PC-9 (cell line): ENCODE measurements at regions not wholly inside any gene's neighbourhood (a gene's known extent, or its start where the extent isn't known, plus 50 kb on each side); places are given as distances from the start of the nearest gene placed in this dataset.
A peak's percentile ranks its signal among the peaks of the same experiment; 100 is the strongest.

Source experiments
- BruUV-seq: library from RNA; stranded (reverse); fragments of 400-500 nt; replicated peaks from 2 replicates; lab custom pipeline; 2021; lab: Mats Ljungman, UMichigan
- CTCF ChIA-PET: fragments of 300-600 bp; sonication (Branson Sonifier 250); formaldehyde crosslinking; loops from one replicate; lab custom pipeline; 2022; ENCODE audit warnings: antibody characterized with exemption; lab: Charles Lee
- POLR2A ChIA-PET: fragments of 300-600 bp; sonication (Branson Sonifier 250); formaldehyde crosslinking; loops from one replicate; lab custom pipeline; 2022; ENCODE audit warnings: antibody characterized with exemption; ENCODE audit not compliant: unreplicated experiment; lab: Charles Lee
- DNase-seq, 2 experiments: peaks; one replicate each; pipeline versions ENCODE4 v3.0.0 to v3.0.0-alpha.2; 2015 to 2022; ENCODE audit warnings: mixed read lengths in 1 of 2
- H2AFZ ChIP-seq: fragments of 200-600 bp; sonication (generic); 2 replicates; pipeline ENCODE4 v1.8.1; 2017; ENCODE audit warnings: antibody characterized with exemption
- H3F3A ChIP-seq: fragments of 200-600 bp; sonication (generic); 2 replicates; pipeline ENCODE4 v1.8.1; 2017; ENCODE audit warnings: antibody characterized with exemption, mild to moderate bottlenecking, low read depth; ENCODE audit not compliant: insufficient read depth
- H3K27ac ChIP-seq: fragments of 200-600 bp; sonication (generic); 2 replicates; pipeline ENCODE4 v1.6.1; 2016; ENCODE audit warnings: mixed run types
- H3K27me3 ChIP-seq: fragments of 200-600 bp; sonication (generic); 2 replicates; pipeline ENCODE4 v1.6.1; 2016; ENCODE audit warnings: low read depth, mixed run types; ENCODE audit not compliant: insufficient read depth
- H3K36me3 ChIP-seq: fragments of 200-600 bp; sonication (generic); 2 replicates; pipeline ENCODE4 v1.6.1; 2016; ENCODE audit warnings: low read depth, mixed run types
- H3K4me1 ChIP-seq: fragments of 200-600 bp; sonication (generic); replicated peaks from 2 replicates; pipeline ENCODE4 v1.6.1; 2016; ENCODE audit warnings: mixed run types; ENCODE audit not compliant: insufficient read depth
- H3K4me2 ChIP-seq: fragments of 200-600 bp; sonication (generic); 2 replicates; pipeline ENCODE4 v1.6.1; 2017; ENCODE audit warnings: mixed run types
- H3K4me3 ChIP-seq: fragments of 200-600 bp; sonication (generic); 2 replicates; pipeline ENCODE4 v1.6.1; 2016; ENCODE audit warnings: mixed run types
- H3K79me2 ChIP-seq: fragments of 200-600 bp; sonication (generic); 2 replicates; pipeline ENCODE4 v1.6.1; 2017; ENCODE audit warnings: low read depth, mixed run types
- H3K9me2 ChIP-seq: fragments of 200-600 bp; sonication (generic); 2 replicates; pipeline ENCODE4 v1.8.1; 2017; ENCODE audit warnings: mild to moderate bottlenecking; ENCODE audit not compliant: insufficient read depth
- H3K9me3 ChIP-seq: fragments of 200-600 bp; sonication (generic); 2 replicates; pipeline ENCODE4 v1.8.1; 2016; ENCODE audit warnings: low read depth; ENCODE audit not compliant: insufficient read depth
- H4K20me1 ChIP-seq: fragments of 200-600 bp; sonication (generic); 2 replicates; pipeline ENCODE4 v1.8.1; 2017; ENCODE audit not compliant: insufficient read depth
- CTCF ChIP-seq: fragments of 200-600 bp; sonication (generic); conservative IDR thresholded peaks from 2 replicates; pipeline ENCODE4 v1.6.1; 2017; ENCODE audit warnings: mixed run types, antibody characterized with exemption, mild to moderate bottlenecking, moderate library complexity
- EZH2 ChIP-seq: fragments of 200-600 bp; sonication (generic); IDR thresholded peaks from 2 replicates; pipeline ENCODE4 v1.8.0; 2017; ENCODE audit warnings: antibody characterized with exemption, low read depth
- intact Hi-C: fragments of 100-400 bp; cut with micrococcal nuclease; formaldehyde crosslinking; loops from one replicate; pipeline ENCODE4 v1.10.0; 2022; ENCODE audit not compliant: unreplicated experiment

DNA sequence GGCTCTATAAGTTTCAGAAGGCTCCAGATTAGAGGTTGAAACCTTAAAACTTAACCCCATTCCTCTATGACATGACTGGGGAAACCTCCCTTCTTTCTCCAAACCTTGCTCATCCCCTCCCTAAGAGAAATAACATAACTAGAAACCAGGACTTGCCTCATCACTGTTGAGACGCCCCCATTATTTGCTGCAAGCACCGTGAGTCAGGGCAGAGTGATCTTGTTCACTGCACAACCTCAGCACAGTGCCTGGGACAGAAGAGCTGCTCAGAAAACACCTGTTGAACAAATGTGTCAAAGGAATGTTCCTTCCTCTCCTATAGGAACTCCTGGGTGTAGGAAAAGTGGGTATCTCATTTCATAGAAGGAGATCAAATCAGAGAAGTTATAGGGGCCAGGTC lies 132.7 kb upstream of the CTAGE1 start:
- Histone ChIP-seq H3K4me1 (peaks cover 42% of the 10 kb centered on the region), H2AFZ (no peak overlapping the region), H3K27me3 (no peaks in the 10 kb centered on the region), H3K79me2 (no peaks in the 10 kb centered on the region), H3K4me3 (no peak overlapping the region), H3K9me2 (no peaks in the 10 kb centered on the region), H3K4me2 (peak overlapping the region; percentile 47; the same call in 1 of the 2 replicates), H3K36me3 (no peaks in the 10 kb centered on the region), H3K27ac (peak overlapping the region; percentile 99), H3F3A (peaks cover 34% of the 10 kb centered on the region), H4K20me1 (no peaks in the 10 kb centered on the region), H3K9me3 (0 out of 2 replicates have a peak, but pooled peaks cover 3% of the 10 kb centered on the region)
- DNase-seq = no peak
- POLR2A ChIA-PET = no interaction called here
- intact Hi-C loops = loop anchor here (5.0 kb wide), 1 partner anchor 268 kb away; no protein-coding TSS in a partner anchor
- TF ChIP-seq CTCF (no peak), EZH2 (no peak)
- no TSS peak for BruUV-seq
- CTCF ChIA-PET = no interaction called here

GRCh38 chr18:22550861-22551260 lies 133.1 kb upstream of the CTAGE1 start:
- Histone ChIP-seq H3F3A (peaks cover 34% of the 10 kb centered on the region), H3K4me1 (peaks cover 42% of the 10 kb centered on the region), H3K4me3 (peak overlapping the region; percentile 3; the same call in 1 of the 2 replicates), H3K9me2 (no peaks in the 10 kb centered on the region), H3K9me3 (0 out of 2 replicates have a peak, but pooled peaks cover 3% of the 10 kb centered on the region), H4K20me1 (no peaks in the 10 kb centered on the region), H3K36me3 (no peaks in the 10 kb centered on the region), H3K4me2 (peak overlapping the region; percentile 47), H2AFZ (0 out of 2 replicates have a peak overlapping the region, but pooled peaks have one; percentile 68), H3K27ac (peak overlapping the region; percentile 99), H3K27me3 (no peaks in the 10 kb centered on the region), H3K79me2 (no peaks in the 10 kb centered on the region)
- CTCF ChIA-PET = no interaction called here
- DNase-seq = no peak
- no peak for TF ChIP-seq CTCF
- no peak for TF ChIP-seq EZH2
- POLR2A ChIA-PET = no interaction called here
- intact Hi-C loops = loop anchor here (5.0 kb wide), 1 partner anchor 269 kb away; no protein-coding TSS in a partner anchor
- no TSS peak for BruUV-seq

DNA sequence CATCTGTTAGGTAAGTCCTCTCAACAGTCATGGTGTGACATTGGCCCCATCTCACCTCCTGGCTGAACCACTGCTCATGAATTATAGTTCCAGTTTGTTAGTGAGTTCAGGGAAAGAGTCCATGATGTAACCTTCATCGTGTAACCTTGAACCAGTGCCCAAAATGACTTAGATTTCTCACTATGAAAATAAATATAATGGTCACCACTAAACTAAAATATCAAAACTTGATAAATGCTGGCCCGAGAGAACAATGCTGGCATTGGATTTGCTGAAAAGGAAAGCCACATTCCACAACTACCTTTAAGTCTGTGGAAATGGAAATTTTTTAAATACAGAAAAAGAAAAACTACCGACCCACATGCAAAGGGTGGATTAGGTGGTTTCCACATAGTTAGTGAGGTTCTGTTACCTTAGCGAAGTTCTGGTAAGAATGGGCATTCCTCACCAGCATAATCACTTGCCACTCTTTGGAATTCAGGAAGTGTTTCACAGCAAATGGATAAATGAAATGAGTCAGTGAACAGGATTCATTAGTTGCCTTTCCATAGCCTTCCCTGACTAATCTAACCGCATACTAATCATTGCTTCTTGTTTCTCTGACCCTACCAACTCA lies 133.9 kb upstream of the CTAGE1 start:
- H3K4me1 ChIP-seq = peaks cover 42% of the 10 kb centered on the region
- peak; percentile 33 to 97 for DNase-seq
- H2AFZ ChIP-seq = peak overlapping the region; percentile 68; the same call in 1 of the 2 replicates
- no peaks in the 10 kb centered on the region for H3K9me2 ChIP-seq
- H3K4me2 ChIP-seq = peak overlapping the region; percentile 62
- H3K36me3 ChIP-seq = no peaks in the 10 kb centered on the region
- no peaks in the 10 kb centered on the region for H4K20me1 ChIP-seq
- POLR2A ChIA-PET = no interaction called here
- TF ChIP-seq EZH2 (no peak), CTCF (no peak)
- no TSS peak for BruUV-seq
- H3K27me3 ChIP-seq = no peaks in the 10 kb centered on the region
- 0 out of 2 replicates have a peak, but pooled peaks cover 3% of the 10 kb centered on the region for H3K9me3 ChIP-seq
- H3K79me2 ChIP-seq = no peaks in the 10 kb centered on the region
- H3K27ac ChIP-seq = peak overlapping the region; percentile 99
- CTCF ChIA-PET = no interaction called here
- intact Hi-C loops = loop anchor here (5.0 kb wide), 1 partner anchor 269 kb away; no protein-coding TSS in a partner anchor
- H3F3A ChIP-seq = peaks cover 34% of the 10 kb centered on the region
- H3K4me3 ChIP-seq = peak overlapping the region; percentile 3; the same call in 1 of the 2 replicates
